ENCODE measurements at regions not wholly inside any gene's neighbourhood (a gene's known extent, or its start where the extent isn't known, plus 50 kb on each side); places are given as distances from the start of the nearest gene placed in this dataset.

DNA sequence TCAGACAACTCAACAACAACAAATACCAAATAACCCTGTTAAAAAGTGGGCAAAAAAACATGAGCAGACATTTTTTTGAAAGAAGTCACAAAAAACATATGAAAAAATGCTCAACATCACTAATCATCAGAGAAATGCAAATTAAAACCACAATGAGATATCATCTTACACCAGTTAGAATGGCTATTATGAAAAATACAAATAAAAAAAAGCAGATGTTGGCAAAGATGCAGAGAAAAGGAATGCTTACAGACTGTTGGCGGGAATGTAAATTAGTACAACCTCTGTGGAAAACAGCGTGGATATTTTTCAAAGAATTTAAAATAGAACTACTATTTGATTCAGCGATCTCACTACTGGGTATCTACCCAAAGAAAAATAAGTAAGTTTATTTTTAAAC lies 114.0 kb downstream of the SLC38A4 start:
- in situ Hi-C loops (cut with HindIII; ENCODE audit: low sequenced_read_pairs) = no loop called here

DNA sequence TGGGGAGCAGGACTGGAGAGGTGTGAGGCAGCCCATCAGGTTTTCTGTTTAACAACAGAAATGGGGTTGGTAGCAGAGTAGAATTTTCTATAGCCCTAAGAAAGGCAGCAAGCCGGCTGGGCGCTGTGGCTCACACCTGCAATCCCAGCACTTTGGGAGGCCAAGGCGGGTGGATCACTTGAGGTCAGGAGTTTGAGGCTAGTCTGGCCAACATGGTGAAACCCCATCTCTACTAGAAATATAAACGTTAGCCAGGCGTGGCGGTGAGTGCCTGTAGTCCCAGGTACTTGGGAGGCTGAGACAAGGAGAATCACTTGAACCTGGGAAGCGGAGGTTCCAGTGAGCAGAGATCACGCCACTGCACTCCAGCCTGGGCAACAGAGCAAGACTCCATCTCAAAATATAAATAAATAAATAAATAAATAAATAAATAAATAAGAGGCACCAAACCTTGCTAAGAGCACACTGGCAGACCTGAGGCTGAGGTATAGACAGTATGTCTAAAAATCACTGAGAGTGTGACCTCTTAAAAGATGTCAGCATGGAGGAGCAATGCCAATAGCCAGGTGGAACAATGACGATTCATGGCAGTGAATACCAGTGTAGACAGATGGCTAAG lies 115.6 kb downstream of the SLC38A4 start:
- in situ Hi-C loops (cut with HindIII; ENCODE audit: low sequenced_read_pairs) = no loop called here

DNA sequence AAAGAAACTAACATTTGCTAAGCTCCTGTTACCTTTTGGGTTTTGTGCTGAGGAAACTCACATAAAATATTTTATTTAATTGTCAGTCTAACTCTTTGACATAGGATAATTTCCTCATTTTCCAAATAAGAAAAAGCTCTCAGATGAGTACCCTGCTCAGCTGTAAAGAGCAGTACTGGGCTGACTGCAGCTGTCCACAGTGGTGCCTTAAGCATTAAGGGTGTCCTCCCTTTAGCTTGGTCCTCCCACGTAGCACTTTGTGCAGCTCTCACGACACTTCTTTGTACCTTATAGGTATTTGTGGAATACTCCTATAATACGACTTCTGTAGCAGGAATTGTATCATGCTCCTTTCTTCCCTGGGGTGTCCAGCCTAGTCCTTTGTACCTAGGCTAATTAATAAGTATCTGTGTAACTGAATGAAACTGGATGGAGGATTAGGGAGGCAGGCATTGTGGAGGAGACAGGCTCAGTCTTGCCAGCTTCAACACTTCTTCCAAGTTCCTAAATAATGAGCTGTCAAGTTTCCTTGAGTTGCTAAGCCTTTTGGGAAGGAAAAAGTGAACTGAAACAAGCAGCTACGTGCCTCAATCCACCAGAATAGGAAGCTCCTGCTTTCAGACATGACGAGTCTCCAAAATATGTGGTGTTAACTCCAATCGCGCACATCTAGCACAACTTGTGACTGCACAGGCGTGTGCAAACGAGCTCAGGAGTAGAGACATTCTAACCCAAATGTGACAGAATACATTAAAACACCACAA lies 123.0 kb downstream of the SLC38A4 start:
- in situ Hi-C loops (cut with HindIII; ENCODE audit: low sequenced_read_pairs) = no loop called here

DNA sequence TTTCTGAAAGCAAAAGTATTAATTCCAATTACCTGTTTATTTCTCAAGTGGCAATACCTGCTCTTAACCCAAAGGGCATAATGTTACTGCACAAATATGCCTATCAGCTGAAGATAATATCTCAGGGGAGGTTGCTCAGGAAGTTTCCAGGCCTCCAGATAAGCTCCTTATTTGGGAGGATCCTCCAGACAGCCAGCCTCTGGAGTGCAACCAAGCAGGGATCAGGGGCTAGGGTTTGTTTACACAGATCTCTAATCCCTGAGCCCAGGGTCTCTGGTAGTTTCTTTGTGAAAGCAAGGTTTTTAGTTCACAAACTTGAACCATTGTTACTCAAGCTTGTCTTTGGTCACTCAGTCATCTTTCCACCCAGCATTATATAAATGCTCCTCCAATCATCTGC lies 124.4 kb downstream of the SLC38A4 start:
- in situ Hi-C loops (cut with HindIII; ENCODE audit: low sequenced_read_pairs) = no loop called here

DNA sequence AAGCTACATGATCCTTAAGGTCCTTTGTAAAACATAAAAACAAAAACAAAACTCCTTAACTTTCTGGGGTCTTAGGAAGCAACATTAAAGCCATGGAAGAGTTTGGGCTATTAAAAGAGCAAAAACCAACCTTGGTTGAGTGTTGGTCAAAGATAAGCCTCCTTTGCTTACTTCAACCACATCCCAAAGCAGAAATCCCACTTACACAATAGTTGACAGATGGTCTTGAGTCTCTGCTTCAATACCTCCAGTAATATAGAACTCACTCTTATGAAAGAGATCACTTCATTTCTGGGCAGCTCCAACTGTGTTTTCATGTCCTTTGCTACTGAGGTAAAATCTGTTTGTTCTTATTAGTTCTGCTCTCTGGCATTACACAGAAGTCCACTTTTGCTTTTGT lies 125.8 kb downstream of the SLC38A4 start:
- in situ Hi-C loops (cut with HindIII; ENCODE audit: low sequenced_read_pairs) = loop anchor here (25.0 kb wide), 1 partner anchor 338 kb away; the partner anchor contains the start of gene SLC38A2

DNA sequence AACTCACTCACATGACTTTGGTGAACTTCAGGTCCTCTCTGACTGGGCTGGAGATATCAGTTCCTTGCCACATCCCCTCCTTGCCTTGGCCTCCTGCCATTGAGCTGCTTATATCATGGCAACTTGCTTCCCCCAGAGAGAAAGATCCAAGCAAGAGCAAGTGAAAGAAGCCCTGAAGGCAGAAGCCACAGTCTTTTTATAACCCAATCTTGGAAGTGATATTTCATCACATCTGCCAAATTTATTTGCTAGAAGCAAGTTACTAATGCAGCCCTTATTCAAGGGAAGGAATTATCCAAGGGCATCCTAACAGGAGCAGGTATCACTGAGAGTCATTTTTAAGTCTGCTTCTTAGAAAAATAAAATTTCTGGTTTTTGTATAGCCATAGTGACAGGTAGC lies 127.8 kb downstream of the SLC38A4 start:
- in situ Hi-C loops (cut with HindIII; ENCODE audit: low sequenced_read_pairs) = loop anchor here (25.0 kb wide), 1 partner anchor 336 kb away; the partner anchor contains the start of gene SLC38A2

DNA sequence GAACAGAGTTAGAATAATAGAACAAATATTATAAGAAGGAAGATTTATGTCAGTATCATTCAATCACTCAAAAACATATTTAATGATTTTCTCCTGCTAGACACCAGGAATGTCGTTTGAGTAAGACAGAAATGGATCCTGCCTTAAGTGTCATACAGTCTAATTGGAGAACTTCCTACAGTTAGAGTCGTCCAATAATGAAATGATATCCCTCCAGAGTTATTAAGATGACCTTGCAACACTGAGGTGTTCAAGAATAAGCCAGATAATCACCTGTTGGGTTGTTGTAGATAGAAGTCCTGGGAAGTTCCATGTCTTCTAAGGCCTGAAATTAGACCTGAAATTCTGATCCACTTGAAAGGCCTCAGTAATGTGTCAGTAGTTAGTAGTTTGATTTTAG lies 132.3 kb downstream of the SLC38A4 start:
- in situ Hi-C loops (cut with HindIII; ENCODE audit: low sequenced_read_pairs) = loop anchor here (25.0 kb wide), 1 partner anchor 331 kb away; the partner anchor contains the start of gene SLC38A2

DNA sequence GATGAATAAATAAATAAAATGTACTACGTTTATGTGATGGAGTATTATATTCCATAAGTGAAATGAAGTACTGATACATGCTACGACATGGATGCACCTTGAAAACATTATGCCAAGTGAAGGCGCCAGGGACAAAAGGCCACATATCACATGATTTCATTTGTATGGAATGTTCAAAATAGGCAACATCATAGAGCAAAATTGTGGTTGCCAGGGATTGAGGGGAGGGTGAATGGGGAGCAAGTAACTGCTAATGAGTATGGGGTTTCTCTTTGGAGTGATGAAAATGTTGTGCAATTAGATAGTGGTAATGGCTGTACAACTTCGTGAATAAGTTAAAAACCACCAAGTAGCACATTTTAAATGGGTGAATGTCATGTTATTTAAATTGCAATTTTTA lies 132.8 kb downstream of the SLC38A4 start:
- in situ Hi-C loops (cut with HindIII; ENCODE audit: low sequenced_read_pairs) = loop anchor here (25.0 kb wide), 1 partner anchor 331 kb away; the partner anchor contains the start of gene SLC38A2

DNA sequence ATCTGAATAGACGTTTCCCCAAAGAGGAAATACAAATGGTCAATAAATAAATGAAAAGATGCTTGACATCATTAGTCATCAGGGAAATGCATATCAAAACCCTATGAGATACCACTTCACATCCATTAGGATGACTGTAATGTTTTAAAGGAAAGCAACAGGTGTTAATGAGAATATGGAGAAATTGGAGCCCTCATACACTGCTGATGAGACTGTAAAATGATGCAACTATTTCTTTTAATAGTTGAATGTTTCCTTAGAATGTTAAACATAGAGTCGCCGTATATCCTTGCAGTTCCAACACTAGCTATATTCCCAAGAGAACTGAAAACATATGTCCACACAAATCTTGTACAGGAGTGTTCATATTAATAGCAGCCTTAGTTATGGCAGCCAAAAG lies 133.2 kb downstream of the SLC38A4 start:
- in situ Hi-C loops (cut with HindIII; ENCODE audit: low sequenced_read_pairs) = loop anchor here (25.0 kb wide), 1 partner anchor 330 kb away; the partner anchor contains the start of gene SLC38A2

DNA sequence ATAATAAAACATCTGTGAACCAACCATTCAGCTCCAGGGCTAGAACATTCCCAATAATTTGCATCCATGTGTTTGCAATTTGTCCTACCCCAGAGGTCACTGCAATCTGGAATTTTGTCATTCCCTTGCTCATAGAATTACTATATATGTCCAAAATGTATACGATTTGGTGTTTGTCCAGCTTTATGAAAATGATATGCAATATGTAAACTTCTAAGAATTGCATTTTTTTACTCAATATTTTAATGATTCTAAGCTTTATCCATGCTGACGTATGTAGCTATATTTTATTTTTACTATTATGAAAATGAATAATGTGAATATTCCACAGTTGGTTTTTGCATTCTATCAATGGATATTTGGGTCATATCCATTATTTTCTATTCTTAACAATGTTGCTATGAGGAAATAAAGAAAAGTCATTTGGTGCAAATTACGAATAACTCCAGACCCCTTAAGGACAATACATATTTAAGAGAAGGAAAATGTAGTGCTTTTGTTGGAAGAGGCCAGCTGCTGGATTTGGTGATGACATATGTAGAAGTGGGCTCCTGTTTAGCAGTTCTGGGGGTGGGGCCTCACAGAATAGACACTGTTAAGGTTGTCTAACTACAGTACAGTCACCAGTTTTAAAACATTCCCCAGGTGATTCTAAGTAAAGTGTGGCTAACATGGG lies 139.4 kb downstream of the SLC38A4 start:
- in situ Hi-C loops (cut with HindIII; ENCODE audit: low sequenced_read_pairs) = loop anchor here (25.0 kb wide), 1 partner anchor 324 kb away; the partner anchor contains the start of gene SLC38A2

DNA sequence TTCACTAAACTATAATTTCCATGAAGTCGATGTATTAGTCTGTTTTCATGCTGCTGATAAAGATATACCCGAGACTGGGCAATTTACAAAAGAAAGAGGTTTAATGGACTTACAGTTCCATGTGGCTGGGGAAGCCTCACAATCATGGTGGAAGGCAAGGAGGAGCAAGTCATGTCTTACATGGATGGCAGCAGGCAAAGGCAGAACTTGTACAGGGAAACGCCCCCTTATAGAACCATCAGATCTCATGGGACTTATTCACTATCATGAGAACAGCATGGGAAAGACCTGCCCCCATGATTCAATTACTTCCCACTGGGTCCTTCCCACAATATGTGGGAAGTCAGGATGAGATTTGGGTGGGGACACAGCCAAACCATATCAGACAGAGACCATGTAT lies 141.6 kb downstream of the SLC38A4 start:
- in situ Hi-C loops (cut with HindIII; ENCODE audit: low sequenced_read_pairs) = loop anchor here (25.0 kb wide), 1 partner anchor 322 kb away; the partner anchor contains the start of gene SLC38A2

DNA sequence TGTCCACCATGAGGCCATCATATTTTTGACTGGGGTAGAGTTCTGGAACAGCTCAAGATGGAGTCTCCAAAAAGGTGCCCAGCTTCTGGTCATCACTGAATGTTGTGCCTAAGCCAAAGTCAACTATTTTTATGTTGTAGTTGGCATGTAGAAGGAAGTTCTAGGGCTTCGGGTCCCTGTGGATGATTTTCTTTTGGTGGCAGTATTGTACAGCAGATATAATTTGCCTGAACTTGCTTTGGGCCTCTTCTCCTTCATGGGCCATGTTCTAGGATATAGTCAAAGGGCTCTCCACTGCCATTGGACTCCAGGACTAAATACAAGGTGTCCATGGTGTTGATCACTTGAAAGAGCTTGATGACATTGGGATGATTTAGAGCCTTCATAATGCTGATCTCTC lies 143.6 kb downstream of the SLC38A4 start:
- in situ Hi-C loops (cut with HindIII; ENCODE audit: low sequenced_read_pairs) = loop anchor here (25.0 kb wide), 1 partner anchor 320 kb away; the partner anchor contains the start of gene SLC38A2

DNA sequence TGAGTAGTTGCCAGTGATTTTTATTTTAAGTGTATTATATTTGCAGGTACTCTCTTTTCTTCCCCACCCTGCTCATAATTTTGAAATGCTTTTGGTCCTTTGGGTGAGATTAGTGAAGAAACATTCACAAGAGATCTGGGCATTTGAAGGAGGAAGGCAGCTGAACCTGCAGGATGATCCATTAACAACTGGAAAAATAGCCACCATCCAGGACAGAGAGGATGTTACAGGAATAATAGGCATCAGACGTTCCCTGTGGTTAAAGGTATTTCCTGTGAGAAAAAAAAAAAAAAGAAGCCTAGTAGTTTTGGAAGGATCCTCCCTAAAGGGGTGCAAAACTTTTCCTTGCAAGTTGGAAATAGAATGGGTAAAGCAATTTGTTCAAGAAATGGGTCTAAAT lies 145.3 kb downstream of the SLC38A4 start:
- in situ Hi-C loops (cut with HindIII; ENCODE audit: low sequenced_read_pairs) = loop anchor here (25.0 kb wide), 1 partner anchor 318 kb away; the partner anchor contains the start of gene SLC38A2

DNA sequence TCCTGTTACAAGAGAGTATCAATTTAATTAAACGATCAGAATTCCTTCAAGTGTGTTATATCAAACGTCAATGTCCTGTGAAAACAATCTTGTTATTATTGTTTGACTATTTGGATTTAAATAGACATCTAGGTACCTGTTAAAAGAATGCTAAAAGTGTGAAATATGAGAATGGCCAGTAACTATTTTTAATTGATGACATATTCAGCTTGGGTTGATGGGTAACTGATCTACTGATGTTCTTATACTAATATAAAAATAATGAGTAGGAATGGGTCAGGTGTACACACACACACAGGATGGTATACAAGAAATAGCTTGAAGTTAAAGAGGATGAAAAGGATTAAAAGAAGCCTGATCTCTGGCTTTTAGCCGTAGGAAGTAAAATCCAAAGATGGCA lies 146.0 kb downstream of the SLC38A4 start:
- in situ Hi-C loops (cut with HindIII; ENCODE audit: low sequenced_read_pairs) = loop anchor here (25.0 kb wide), 1 partner anchor 317 kb away; the partner anchor contains the start of gene SLC38A2

DNA sequence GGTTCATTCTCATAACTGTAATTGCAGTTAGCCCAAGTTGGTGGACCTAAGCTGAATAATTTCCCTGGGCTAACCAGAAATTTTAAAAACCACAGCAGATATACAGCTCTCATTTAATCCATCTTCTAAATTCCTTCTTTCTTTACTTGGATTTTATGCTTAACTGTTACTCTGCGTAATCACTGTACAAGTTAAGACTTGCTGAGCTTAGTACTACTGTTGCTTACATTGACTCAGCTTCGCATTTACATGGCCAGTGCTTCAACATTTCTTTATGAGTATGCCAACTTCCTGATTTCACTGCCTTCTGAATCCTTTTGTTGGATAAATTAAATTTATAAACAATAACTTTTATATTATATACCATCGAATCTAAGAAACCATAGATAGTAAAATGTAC lies 147.4 kb downstream of the SLC38A4 start:
- in situ Hi-C loops (cut with HindIII; ENCODE audit: low sequenced_read_pairs) = loop anchor here (25.0 kb wide), 1 partner anchor 316 kb away; the partner anchor contains the start of gene SLC38A2

DNA sequence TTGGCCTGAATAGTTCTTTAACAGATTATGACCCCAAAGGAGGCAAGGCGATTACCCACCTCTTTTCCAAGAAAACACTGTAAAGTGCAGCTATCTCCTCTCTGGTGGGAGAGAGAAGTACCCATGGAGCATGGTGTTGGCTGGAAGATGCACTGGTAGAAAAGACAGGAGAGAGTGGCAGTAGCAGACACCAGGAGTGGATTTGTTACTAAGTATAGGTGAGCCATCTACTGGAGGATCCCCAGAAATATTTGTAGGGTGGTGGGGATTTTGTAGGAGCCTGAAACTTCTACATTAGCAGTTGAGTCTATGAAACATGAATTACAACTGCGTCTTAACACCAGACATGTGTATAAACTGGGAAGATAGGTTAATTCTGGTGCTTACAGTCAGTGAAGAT lies 148.0 kb downstream of the SLC38A4 start:
- in situ Hi-C loops (cut with HindIII; ENCODE audit: low sequenced_read_pairs) = loop anchor here (25.0 kb wide), 1 partner anchor 315 kb away; the partner anchor contains the start of gene SLC38A2

DNA sequence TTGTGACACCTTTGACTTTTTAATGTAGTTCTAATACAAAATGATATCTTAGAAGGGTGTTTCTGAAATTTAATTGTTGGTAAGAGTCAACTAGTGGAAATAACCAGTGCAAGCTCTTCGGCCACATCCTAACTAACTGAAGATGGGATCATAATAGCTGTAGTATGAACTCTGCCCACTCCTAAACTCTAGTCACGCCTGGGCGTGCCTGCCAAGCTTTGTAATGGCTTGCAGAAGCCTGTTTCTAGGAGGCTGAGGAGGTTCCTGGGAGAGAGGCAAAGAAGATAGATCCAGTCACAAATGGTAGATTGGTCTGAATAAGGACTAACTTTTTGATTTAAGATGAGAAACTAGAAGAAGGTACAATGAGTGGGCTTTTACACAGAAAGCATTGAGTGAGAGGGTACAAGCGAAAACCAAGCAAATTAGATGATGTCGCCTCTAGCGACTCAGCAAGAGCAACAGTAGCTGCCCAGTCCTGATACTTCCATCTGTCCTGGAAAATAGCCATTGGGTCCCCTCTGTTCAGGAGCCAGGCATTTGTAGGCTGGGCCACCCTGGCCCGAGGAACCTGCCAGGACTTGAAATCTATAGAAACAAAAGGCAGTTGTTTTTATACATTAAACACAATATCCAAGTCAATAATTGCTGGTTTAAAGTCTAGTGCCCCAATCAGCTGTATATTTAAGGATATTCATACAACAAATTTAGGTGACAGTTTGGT lies 148.8 kb downstream of the SLC38A4 start:
- in situ Hi-C loops (cut with HindIII; ENCODE audit: low sequenced_read_pairs) = loop anchor here (25.0 kb wide), 1 partner anchor 315 kb away; the partner anchor contains the start of gene SLC38A2

DNA sequence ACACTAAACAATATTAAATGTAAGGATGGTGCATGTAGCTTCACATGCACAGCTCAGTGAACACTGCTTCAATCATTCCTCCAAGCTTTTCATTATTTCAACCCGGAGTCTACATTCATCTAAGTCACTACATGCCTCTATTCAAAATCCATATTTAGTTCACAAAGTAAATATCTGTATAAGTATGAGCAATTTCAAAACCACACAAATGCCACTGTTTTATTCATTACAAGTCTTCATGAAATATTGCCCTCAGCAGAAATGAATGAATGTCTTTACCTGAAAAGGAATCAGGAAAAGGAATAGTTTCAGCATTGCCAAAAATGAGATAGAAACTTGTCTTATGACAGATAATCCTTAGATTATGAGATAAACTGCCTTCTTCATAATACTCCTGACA lies 149.4 kb downstream of the SLC38A4 start:
- in situ Hi-C loops (cut with HindIII; ENCODE audit: low sequenced_read_pairs) = loop anchor here (25.0 kb wide), 1 partner anchor 314 kb away; the partner anchor contains the start of gene SLC38A2

DNA sequence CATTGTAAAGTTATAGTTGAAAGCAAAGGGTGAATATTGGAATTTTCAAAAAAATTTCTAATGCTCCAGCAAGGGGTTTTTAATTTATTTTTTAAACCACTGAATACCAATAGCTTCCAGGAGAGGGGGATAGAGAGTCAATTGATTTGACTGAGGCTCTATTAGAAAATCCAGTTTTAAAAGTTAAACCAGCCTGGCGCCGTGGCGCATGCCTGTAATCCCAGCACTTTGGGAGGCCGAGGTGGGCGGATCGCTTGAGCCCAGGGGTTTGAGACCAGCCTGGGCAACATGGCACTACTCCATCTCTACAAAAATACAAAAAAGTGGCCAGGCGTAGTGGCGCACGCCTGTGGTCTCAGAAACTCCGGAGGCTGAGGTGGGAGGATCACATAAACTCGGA lies 150.1 kb downstream of the SLC38A4 start:
- in situ Hi-C loops (cut with HindIII; ENCODE audit: low sequenced_read_pairs) = loop anchor here (25.0 kb wide), 1 partner anchor 313 kb away; the partner anchor contains the start of gene SLC38A2

DNA sequence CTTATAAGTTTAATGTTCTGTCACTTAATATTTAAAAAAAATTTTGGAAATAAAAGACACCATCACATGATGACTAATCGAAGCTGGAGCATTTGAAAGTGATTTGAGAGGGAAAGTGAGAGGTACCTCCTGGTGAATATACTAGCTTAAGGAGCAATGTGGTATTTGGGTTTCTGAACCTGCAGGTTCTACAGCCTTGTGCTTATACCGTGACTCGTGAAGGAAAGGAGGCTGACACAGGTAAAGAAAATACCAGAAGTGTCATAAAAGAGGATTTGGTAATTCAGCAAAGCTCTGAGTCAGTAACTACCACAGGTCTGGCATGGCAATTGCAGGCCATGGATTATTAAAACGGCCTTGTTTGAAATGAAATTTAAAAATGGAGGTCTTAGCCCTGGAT lies 151.0 kb downstream of the SLC38A4 start:
- in situ Hi-C loops (cut with HindIII; ENCODE audit: low sequenced_read_pairs) = loop anchor here (25.0 kb wide), 1 partner anchor 312 kb away; the partner anchor contains the start of gene SLC38A2
